ENCODE measurements at regions not wholly inside any gene's neighbourhood (a gene's known extent, or its start where the extent isn't known, plus 50 kb on each side); places are given as distances from the start of the nearest gene placed in this dataset.

DNA sequence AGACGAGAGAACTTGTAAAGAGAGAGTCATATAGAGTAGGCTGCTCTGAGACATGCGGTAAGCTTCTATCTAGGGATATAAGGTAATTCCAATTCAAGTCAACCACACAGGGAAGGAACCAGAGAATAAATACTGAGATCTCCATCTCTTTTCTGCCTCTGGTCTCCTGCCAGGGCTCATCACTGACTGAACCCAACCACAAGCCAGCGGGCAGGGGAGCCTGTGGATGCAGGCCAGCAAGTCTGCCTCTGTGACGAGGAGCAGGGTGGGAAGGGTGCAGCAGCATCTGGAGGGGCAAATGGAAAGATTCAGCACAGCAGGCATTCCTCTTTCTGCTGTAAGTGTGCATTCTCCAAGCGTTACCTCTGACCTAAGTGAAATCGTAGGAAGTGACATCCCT, 82.2 kb downstream of the ICOS start:
- Mint-ChIP-seq H3K27ac (no peak overlapping the region), H3K4me3 (no peak overlapping the region), H3K36me3 (no peaks in the 10 kb centered on the region), H3K9me3 (peaks cover 11% of the 10 kb centered on the region), H3K27me3 (ENCODE audit: low read depth) (no peaks in the 10 kb centered on the region), H3K4me1 (no peaks in the 10 kb centered on the region)
- ChIA-PET POLR2A (no interaction called here), CTCF (no interaction called here)
- ATAC-seq: no peak
- no peak for DNase-seq (ENCODE audit: low spot score)
- TF ChIP-seq EMX1 (CRISPR knock-in tag; IDR thresholded peaks at IDR 0.05) (no peak), ERG (CRISPR knock-in tag; IDR thresholded peaks at IDR 0.05) (no peak), MLX (CRISPR knock-in tag; IDR thresholded peaks at IDR 0.05) (no peak), ZSCAN18 (CRISPR knock-in tag; IDR thresholded peaks at IDR 0.05) (no peak), USF1 (CRISPR knock-in tag; IDR thresholded peaks at IDR 0.05) (no peak), CBFB (CRISPR knock-in tag; IDR thresholded peaks at IDR 0.05; ENCODE audit: low read depth) (no peak), GRHL2 (CRISPR knock-in tag; IDR thresholded peaks at IDR 0.05; ENCODE audit: insufficient replicate concordance, severe bottlenecking) (no peak), SMAD4 (CRISPR knock-in tag; IDR thresholded peaks at IDR 0.05) (no peak), KAT7 (CRISPR knock-in tag; IDR thresholded peaks at IDR 0.05; ENCODE audit: borderline replicate concordance) (no peak)
- TF ChIP-seq, protein P1, sequence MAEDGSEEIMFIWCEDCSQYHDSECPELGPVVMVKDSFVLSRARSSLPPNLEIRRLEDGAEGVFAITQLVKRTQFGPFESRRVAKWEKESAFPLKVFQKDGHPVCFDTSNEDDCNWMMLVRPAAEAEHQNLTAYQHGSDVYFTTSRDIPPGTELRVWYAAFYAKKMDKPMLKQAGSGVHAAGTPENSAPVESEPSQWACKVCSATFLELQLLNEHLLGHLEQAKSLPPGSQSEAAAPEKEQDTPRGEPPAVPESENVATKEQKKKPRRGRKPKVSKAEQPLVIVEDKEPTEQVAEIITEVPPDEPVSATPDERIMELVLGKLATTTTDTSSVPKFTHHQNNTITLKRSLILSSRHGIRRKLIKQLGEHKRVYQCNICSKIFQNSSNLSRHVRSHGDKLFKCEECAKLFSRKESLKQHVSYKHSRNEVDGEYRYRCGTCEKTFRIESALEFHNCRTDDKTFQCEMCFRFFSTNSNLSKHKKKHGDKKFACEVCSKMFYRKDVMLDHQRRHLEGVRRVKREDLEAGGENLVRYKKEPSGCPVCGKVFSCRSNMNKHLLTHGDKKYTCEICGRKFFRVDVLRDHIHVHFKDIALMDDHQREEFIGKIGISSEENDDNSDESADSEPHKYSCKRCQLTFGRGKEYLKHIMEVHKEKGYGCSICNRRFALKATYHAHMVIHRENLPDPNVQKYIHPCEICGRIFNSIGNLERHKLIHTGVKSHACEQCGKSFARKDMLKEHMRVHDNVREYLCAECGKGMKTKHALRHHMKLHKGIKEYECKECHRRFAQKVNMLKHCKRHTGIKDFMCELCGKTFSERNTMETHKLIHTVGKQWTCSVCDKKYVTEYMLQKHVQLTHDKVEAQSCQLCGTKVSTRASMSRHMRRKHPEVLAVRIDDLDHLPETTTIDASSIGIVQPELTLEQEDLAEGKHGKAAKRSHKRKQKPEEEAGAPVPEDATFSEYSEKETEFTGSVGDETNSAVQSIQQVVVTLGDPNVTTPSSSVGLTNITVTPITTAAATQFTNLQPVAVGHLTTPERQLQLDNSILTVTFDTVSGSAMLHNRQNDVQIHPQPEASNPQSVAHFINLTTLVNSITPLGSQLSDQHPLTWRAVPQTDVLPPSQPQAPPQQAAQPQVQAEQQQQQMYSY (CRISPR knock-in tag; IDR thresholded peaks at IDR 0.05): no peak
- TF ChIP-seq, protein P2, sequence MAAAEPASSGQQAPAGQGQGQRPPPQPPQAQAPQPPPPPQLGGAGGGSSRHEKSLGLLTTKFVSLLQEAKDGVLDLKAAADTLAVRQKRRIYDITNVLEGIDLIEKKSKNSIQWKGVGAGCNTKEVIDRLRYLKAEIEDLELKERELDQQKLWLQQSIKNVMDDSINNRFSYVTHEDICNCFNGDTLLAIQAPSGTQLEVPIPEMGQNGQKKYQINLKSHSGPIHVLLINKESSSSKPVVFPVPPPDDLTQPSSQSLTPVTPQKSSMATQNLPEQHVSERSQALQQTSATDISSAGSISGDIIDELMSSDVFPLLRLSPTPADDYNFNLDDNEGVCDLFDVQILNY (CRISPR knock-in tag; IDR thresholded peaks at IDR 0.05): no peak

GRCh38 chr2:204019572-204020501, 83.3 kb downstream of the ICOS start:
- Mint-ChIP-seq H3K36me3 (no peaks in the 10 kb centered on the region), H3K9me3 (peaks cover 8% of the 10 kb centered on the region), H3K27me3 (ENCODE audit: low read depth) (no peaks in the 10 kb centered on the region), H3K27ac (no peak overlapping the region), H3K4me1 (no peaks in the 10 kb centered on the region; the same call in 1 of the 2 replicates), H3K4me3 (no peak overlapping the region)
- DNase-seq (ENCODE audit: low spot score) (no peak), ATAC-seq (no peak)
- POLR2A ChIA-PET: no interaction called here
- CTCF ChIA-PET: no interaction called here
- no peak for TF ChIP-seq CBFB (CRISPR knock-in tag; IDR thresholded peaks at IDR 0.05; ENCODE audit: low read depth)
- TF ChIP-seq IRF1 (CRISPR knock-in tag; IDR thresholded peaks at IDR 0.05): no peak
